ENCODE measurements at regions not wholly inside any gene's neighbourhood (a gene's known extent, or its start where the extent isn't known, plus 50 kb on each side); places are given as distances from the start of the nearest gene placed in this dataset.

- Histone ChIP-seq H3K4me2 (ENCODE audit: low read length) (no peak overlapping the region), H3K27ac (ENCODE audit: low read length) (no peak overlapping the region), H3K4me3 (ENCODE audit: low read length) (no peak overlapping the region), H4K20me1 (ENCODE audit: insufficient read depth, low read length) (no peaks in the 10 kb centered on the region), H3K27me3 (ENCODE audit: low read depth, low read length) (peaks cover 29% of the 10 kb centered on the region), H2AFZ (ENCODE audit: low read depth, low read length) (no peak overlapping the region), H3K9ac (ENCODE audit: low read length) (no peak overlapping the region), H3K9me3 (ENCODE audit: insufficient read depth, low read length) (no peaks in the 10 kb centered on the region), H3K36me3 (replicated peaks; ENCODE audit: low read depth, low read length) (no peaks in the 10 kb centered on the region), H3K4me1 (ENCODE audit: low read length) (no peaks in the 10 kb centered on the region), H3K79me2 (ENCODE audit: low read length) (no peaks in the 10 kb centered on the region)
- TF ChIP-seq CTCF (IDR thresholded peaks at IDR 0.05; ENCODE audit: low read depth, low read length) (no peak), EZH2phosphoT487 (IDR thresholded peaks at IDR 0.05; ENCODE audit: low read depth) (no peak)
Measured at GRCh38 chr11:131199015-131199280, 171.5 kb upstream of the NTM start.

- Histone ChIP-seq H4K20me1 (ENCODE audit: insufficient read depth, low read length) (no peaks in the 10 kb centered on the region), H3K4me3 (ENCODE audit: low read length) (no peak overlapping the region), H2AFZ (ENCODE audit: low read depth, low read length) (no peak overlapping the region), H3K4me1 (ENCODE audit: low read length) (no peaks in the 10 kb centered on the region), H3K27me3 (ENCODE audit: low read depth, low read length) (peaks cover 5% of the 10 kb centered on the region; the same call in 1 of the 2 replicates), H3K9ac (ENCODE audit: low read length) (no peak overlapping the region), H3K79me2 (ENCODE audit: low read length) (no peaks in the 10 kb centered on the region), H3K27ac (ENCODE audit: low read length) (no peak overlapping the region), H3K9me3 (ENCODE audit: insufficient read depth, low read length) (no peaks in the 10 kb centered on the region), H3K4me2 (ENCODE audit: low read length) (no peak overlapping the region), H3K36me3 (replicated peaks; ENCODE audit: low read depth, low read length) (no peaks in the 10 kb centered on the region)
- no peak for TF ChIP-seq EZH2phosphoT487 (IDR thresholded peaks at IDR 0.05; ENCODE audit: low read depth)
- no peak for TF ChIP-seq CTCF (IDR thresholded peaks at IDR 0.05; ENCODE audit: low read depth, low read length)
Measured at GRCh38 chr11:131201674-131202073, 168.7 kb upstream of the NTM start.

- TF ChIP-seq EZH2phosphoT487 (IDR thresholded peaks at IDR 0.05; ENCODE audit: low read depth): no peak
- no peak for TF ChIP-seq CTCF (IDR thresholded peaks at IDR 0.05; ENCODE audit: low read depth, low read length)
- H3K4me2 ChIP-seq (ENCODE audit: low read length): no peak overlapping the region
- H3K36me3 ChIP-seq (replicated peaks; ENCODE audit: low read depth, low read length): no peaks in the 10 kb centered on the region
- peaks cover 9% of the 10 kb centered on the region for H3K27me3 ChIP-seq (ENCODE audit: low read depth, low read length)
- no peaks in the 10 kb centered on the region for H3K4me1 ChIP-seq (ENCODE audit: low read length)
- H3K9ac ChIP-seq (ENCODE audit: low read length): no peak overlapping the region
- no peak overlapping the region for H3K27ac ChIP-seq (ENCODE audit: low read length)
- H2AFZ ChIP-seq (ENCODE audit: low read depth, low read length): no peak overlapping the region
- H3K4me3 ChIP-seq (ENCODE audit: low read length): no peak overlapping the region
- no peaks in the 10 kb centered on the region for H4K20me1 ChIP-seq (ENCODE audit: insufficient read depth, low read length)
- no peaks in the 10 kb centered on the region for H3K9me3 ChIP-seq (ENCODE audit: insufficient read depth, low read length)
- no peaks in the 10 kb centered on the region for H3K79me2 ChIP-seq (ENCODE audit: low read length)
Measured at GRCh38 chr11:131203040-131203439, 167.4 kb upstream of the NTM start.

- H2AFZ ChIP-seq (ENCODE audit: low read depth, low read length): no peak overlapping the region
- no peaks in the 10 kb centered on the region for H3K9me3 ChIP-seq (ENCODE audit: insufficient read depth, low read length)
Measured at GRCh38 chr11:131204282-131204681, 166.1 kb upstream of the NTM start.

More at GRCh38 chr11:131204282-131204681, 166.1 kb upstream of the NTM start:
- Histone ChIP-seq H3K4me2 (ENCODE audit: low read length) (no peak overlapping the region), H3K9ac (ENCODE audit: low read length) (no peak overlapping the region), H3K27me3 (ENCODE audit: low read depth, low read length) (peaks cover 14% of the 10 kb centered on the region), H4K20me1 (ENCODE audit: insufficient read depth, low read length) (no peaks in the 10 kb centered on the region), H3K4me3 (ENCODE audit: low read length) (no peak overlapping the region), H3K79me2 (ENCODE audit: low read length) (no peaks in the 10 kb centered on the region), H3K4me1 (ENCODE audit: low read length) (no peaks in the 10 kb centered on the region), H3K36me3 (replicated peaks; ENCODE audit: low read depth, low read length) (no peaks in the 10 kb centered on the region), H3K27ac (ENCODE audit: low read length) (no peak overlapping the region)
- TF ChIP-seq EZH2phosphoT487 (IDR thresholded peaks at IDR 0.05; ENCODE audit: low read depth): no peak
- no peak for TF ChIP-seq CTCF (IDR thresholded peaks at IDR 0.05; ENCODE audit: low read depth, low read length)

All from OCI-LY3 (cell line).